CD4-positive, alpha-beta T cell treated with Interferon alpha-2 for 1 hour (primary cell): ENCODE measurements at regions not wholly inside any gene's neighbourhood (a gene's known extent, or its start where the extent isn't known, plus 50 kb on each side); places are given as distances from the start of the nearest gene placed in this dataset.
A peak's percentile ranks its signal among the peaks of the same experiment; 100 is the strongest.

ENCODE experiments used
- DNase-seq, 2 donors: peaks; one replicate each; pipeline ENCODE4 v3.0.0-alpha.2; 2020 to 2022

DNA sequence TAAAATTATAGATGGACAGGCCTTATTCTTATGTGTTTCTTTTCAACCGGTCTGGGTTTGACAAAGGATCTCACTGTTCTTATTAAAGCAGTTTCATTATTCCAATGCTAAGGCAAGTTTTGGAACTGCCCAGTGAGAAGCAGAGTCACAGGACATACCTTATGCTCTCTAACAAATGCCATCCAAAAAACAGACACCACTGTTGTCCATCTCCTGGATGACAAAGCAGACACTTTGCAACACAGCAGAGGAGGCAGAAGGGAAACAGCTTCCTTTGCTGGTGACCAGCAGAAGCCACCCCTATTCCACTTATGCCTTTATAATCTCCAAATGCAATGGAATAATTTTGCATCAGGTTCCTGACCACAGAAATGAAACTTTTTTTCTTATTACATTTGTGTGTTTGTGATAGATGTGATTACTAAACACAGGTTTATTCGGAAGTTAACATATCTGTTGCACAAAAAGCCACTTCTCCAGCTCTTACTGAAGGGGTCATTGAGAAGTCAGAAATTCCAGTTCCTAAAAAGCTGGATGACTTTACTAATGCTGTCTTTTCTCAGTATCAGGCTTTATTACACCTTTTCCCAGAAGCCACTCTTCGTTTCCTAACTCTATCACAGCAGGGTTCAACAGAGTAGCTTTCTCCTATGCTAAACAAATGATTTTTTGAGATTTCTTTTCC lies 115.6 kb downstream of the BTG1 start:
- DNase-seq, result no peak

- no peak for DNase-seq
These were observed 116.5 kb downstream of the BTG1 start for GRCh38 chr12:92029136-92029535.

GRCh38 chr12:92028441-92028709 lies 117.3 kb downstream of the BTG1 start:
- DNase-seq, result no peak

DNA sequence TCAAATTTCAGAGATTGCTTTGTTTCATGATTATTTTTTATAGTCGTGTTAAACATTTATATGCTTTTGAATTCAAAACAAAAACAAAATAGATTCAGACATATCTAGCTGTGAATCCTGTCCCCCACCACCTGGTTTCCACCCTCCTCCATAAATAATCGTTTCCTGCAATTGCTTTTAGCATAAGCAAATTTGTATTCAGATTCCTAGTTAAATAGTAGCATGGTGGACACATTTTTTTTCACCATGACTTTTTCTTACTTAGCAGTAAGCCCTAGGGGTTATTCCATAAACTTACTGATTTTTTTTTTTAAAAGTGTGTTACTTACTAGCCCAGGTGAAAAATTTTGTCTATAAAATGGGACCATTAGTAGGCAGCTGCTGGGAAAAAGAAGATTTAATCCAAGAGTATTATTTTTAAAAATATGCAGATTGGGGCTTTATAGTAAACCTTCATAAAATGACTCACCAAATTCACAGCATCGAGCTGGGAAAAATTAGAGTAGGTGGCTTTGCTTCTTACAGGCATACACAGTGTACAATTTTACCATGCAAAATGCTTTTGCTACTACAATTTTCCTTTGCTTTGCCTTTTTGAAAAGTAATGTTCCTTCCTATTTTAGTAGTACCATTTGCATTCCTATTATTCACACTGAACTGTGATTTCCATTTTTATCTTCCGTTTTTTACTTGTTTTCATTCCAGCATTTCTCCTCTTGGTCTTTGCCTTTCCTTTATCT lies 117.8 kb downstream of the BTG1 start:
- no peak for DNase-seq

DNA sequence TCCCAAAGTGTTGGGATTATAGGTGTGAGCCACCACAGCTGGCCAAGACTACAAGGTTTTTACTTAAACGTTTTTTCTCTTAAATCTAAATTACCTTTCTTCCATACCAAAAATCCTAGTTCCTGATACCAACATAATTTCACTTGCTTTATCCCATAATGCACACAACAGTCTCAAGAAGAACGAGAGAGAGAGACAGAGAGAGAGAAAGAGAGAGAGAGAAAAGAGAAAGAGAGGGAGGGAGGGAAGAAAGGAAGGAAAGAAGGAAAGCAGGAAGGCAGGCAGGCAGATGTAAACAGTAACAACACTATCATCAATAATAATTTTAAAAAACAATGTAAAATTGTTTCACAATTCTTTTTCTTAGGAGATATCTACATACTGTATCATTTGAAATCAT lies 118.4 kb downstream of the BTG1 start:
- no peak for DNase-seq

GRCh38 chr12:92025462-92026207 lies 120.0 kb downstream of the BTG1 start:
- DNase-seq, result no peak

DNA sequence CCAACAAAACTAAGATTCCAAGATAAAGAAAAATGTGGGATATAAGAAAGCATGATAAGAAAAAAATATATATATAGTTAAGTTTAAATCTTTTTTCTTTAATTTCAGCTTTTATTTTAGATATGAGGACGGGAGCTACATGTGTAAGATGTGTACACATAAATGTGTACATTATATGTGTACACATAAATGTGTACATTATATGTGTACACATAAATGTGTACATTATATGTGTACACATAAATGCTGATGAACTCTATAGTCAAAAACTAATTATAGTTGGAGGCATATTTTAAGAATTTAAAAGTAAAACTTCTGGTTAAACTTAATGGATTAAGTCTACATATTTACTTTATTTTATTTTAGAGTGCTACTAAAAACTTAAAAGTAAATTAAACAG lies 123.6 kb downstream of the BTG1 start:
- no peak for DNase-seq

GRCh38 chr12:92021666-92022035 lies 124.0 kb downstream of the BTG1 start:
- DNase-seq, result no peak

DNA sequence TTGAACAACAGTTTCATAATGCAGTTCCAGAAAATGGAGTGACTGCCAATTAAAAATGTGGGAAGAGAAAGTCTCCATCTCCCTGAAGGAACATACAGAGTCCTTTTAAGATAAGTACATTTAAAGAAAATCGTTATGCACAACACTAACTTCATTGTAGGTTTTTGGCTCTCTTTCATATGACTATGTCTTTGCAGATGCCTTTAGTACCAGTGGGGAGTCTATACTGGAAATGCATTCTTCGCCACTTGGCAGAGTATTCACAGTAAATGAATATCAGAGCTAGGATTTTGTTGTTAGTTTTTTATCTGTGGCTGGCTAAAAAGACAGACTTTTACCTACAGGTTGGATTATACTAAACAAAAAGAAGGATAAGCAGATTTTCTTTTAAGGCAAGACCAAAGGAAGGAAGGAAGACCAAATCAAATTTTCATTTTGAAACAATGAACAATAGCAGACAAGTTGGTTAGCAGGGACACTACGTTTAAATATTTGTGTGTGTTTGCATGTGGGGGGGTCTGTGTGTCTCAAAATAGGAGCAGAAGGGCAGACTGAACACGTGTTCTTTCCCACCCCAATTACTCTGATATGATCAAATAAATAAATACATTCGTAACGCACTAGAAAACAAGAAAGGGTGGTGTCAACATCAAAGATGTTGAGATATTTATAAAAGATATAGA lies 124.5 kb downstream of the BTG1 start:
- DNase-seq, result no peak

GRCh38 chr12:92019491-92020277 lies 126.0 kb downstream of the BTG1 start:
- no peak for DNase-seq

DNA sequence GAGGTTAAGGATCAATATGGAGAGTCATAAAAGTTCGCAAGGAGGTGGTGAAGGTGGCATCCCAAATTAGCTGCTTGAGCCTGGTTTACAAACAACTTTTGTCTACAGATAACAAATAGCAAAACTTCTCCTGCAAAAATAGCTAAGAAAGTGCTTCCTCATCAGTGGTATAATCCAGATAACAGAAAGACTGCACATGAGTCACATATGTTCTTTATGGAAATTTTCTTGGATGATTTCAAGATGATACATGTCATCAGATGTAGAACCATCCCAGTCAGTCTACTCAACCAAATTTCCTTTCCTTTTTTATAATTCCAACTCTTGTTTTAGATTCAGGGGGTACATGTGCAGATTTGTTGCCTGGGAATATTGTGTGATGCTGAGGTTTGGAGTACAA lies 133.0 kb downstream of the BTG1 start:
- DNase-seq, result no peak

GRCh38 chr12:92010853-92011701 lies 134.6 kb downstream of the BTG1 start:
- no peak for DNase-seq

- DNase-seq, result no peak
These were observed 135.3 kb downstream of the BTG1 start for GRCh38 chr12:92010368-92010767.

- no peak for DNase-seq
These were observed 137.3 kb downstream of the BTG1 start for GRCh38 chr12:92008345-92008744.

- DNase-seq, result no peak
These were observed 137.9 kb downstream of the BTG1 start for GRCh38 chr12:92007787-92008186.

- DNase-seq, result no peak
These were observed 141.9 kb downstream of the BTG1 start for GRCh38 chr12:92003701-92004100.

- no peak for DNase-seq
These were observed 142.8 kb downstream of the BTG1 start for GRCh38 chr12:92002673-92003382.

- no peak for DNase-seq
These were observed 143.4 kb downstream of the BTG1 start for GRCh38 chr12:92002195-92002649.

DNA sequence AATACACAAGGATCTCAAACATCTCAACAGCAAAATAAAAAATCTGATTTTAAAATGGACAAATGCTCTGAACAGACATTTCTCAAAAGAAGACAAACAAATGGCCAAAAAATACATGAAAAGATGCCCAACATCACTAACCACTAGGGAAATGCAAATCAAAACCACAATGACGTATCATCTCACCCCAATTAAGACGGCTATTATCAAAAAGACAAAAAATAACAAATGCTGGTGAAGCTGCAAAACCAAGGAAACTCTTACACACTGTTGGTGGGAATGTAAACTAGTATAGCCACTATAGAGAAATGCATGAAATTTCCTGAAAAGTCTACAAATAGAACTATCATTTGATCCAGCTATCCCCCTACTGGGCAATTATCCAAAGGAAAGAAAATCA lies 145.0 kb downstream of the BTG1 start:
- peak in 1 of 2 donors; percentile 33 for DNase-seq

GRCh38 chr12:91999823-92000222 lies 145.8 kb downstream of the BTG1 start:
- no peak for DNase-seq

DNA sequence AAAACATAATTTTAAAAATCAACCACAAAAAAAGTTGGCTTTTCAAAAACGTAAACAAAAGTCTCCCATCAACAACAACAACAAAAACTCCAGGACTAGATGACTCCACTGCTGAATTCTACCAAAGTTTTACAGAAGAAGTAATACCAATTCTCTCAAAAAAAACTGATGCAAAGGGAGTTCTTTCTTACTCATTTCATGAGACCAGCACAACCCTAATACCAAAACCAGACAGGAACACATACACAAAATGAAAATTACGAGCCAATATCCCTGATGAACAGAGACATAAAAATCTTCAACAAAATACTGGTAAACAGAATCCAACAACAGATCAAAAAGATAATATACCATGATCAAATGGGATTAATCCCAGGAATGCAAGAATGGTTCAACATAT lies 147.3 kb downstream of the BTG1 start:
- DNase-seq, result no peak
